Ishikawa (cell line): ENCODE measurements at regions not wholly inside any gene's neighbourhood (a gene's known extent, or its start where the extent isn't known, plus 50 kb on each side); places are given as distances from the start of the nearest gene placed in this dataset.

Source experiments
- CEBPB ChIP-seq: IDR thresholded peaks from 2 replicates; pipeline ENCODE4 v1.6.1; 2012
- CREB1 ChIP-seq: IDR thresholded peaks from 2 replicates; pipeline ENCODE4 v1.6.1; 2012; ENCODE audit warnings: low read depth
- EP300 ChIP-seq: IDR thresholded peaks from 2 replicates; pipeline ENCODE4 v1.6.1; 2012; ENCODE audit warnings: borderline replicate concordance
- FOXM1 ChIP-seq: IDR thresholded peaks from 2 replicates; pipeline ENCODE4 v1.6.1; 2012; ENCODE audit warnings: low read depth, borderline replicate concordance
- MAX ChIP-seq: IDR thresholded peaks from 2 replicates; pipeline ENCODE4 v1.6.1; 2012
- NFIC ChIP-seq: IDR thresholded peaks from 2 replicates; pipeline ENCODE4 v1.6.1; 2012
- RAD21 ChIP-seq: IDR thresholded peaks from 2 replicates; pipeline ENCODE4 v1.6.1; 2012; ENCODE audit warnings: low read depth
- REST ChIP-seq: IDR thresholded peaks from 2 replicates; pipeline ENCODE4 v1.6.1; 2012; ENCODE audit warnings: low read depth, mild to moderate bottlenecking
- TAF1 ChIP-seq: IDR thresholded peaks from 2 replicates; pipeline ENCODE4 v1.6.1; 2012; ENCODE audit warnings: low read depth, mild to moderate bottlenecking
- TCF12 ChIP-seq: IDR thresholded peaks from 2 replicates; pipeline ENCODE4 v1.6.1; 2012; ENCODE audit warnings: low read depth
- TEAD4 ChIP-seq: IDR thresholded peaks from 2 replicates; pipeline ENCODE4 v1.6.1; 2012
- USF1 ChIP-seq: IDR thresholded peaks from 2 replicates; pipeline ENCODE4 v1.6.1; 2012
- YY1 ChIP-seq: IDR thresholded peaks from 2 replicates; pipeline ENCODE4 v1.6.1; 2012; ENCODE audit warnings: low read depth
- ZBTB7A ChIP-seq: IDR thresholded peaks from 2 replicates; pipeline ENCODE4 v1.6.1; 2012; ENCODE audit warnings: low read depth

- TF ChIP-seq RAD21, result no peak
- TF ChIP-seq TAF1, result no peak
- no peak for TF ChIP-seq MAX
- no peak for TF ChIP-seq CEBPB
- no peak for TF ChIP-seq ZBTB7A
- TF ChIP-seq REST, result no peak
- TF ChIP-seq FOXM1, result no peak
- no peak for TF ChIP-seq EP300
- no peak for TF ChIP-seq NFIC
- no peak for TF ChIP-seq TCF12
- TF ChIP-seq TEAD4, result no peak
- no peak for TF ChIP-seq USF1
- no peak for TF ChIP-seq CREB1
- TF ChIP-seq YY1, result no peak
These were observed 580.1 kb downstream of the EPHA4 start for GRCh38 chr2:220991972-220992371.
